GM21576 (cell line): ENCODE measurements at regions not wholly inside any gene's neighbourhood (a gene's known extent, or its start where the extent isn't known, plus 50 kb on each side); places are given as distances from the start of the nearest gene placed in this dataset.

Experiments used
- ATAC-seq: cut with Tn5 transposase; IDR thresholded peaks from one replicate; pipeline ENCODE4 v1.9.1; 2021; ENCODE audit warnings: mild to moderate bottlenecking, moderate library complexity; ENCODE audit not compliant: unreplicated experiment

- ATAC-seq: no peak
These were observed 61.6 kb downstream of the CCR1 start for GRCh38 chr3:46146548-46146947.

- no peak for ATAC-seq
These were observed 62.1 kb downstream of the CCR1 start for GRCh38 chr3:46146021-46146420.

DNA sequence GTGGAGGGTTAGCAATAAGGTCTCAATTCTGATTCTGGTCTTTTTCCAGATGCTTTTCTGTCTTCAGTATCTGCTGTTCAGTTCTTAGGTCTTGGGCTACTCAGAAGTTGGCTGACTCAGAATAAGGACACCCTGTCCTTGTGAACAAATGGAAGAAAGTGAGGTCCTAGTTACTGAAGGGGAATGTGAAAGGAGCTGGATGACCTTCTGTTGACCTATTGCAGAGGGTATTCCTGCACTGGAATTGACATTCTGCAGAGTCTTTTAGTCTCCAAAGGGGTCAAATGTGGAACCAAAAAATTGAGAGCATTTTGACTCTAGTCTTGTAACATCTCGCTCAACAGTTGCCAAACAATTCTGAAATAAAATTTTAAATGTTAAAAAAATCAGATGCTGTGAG lies 63.0 kb downstream of the CCR1 start:
- no peak for ATAC-seq

GRCh38 chr3:46143951-46144473 lies 64.1 kb downstream of the CCR1 start:
- no peak for ATAC-seq

DNA sequence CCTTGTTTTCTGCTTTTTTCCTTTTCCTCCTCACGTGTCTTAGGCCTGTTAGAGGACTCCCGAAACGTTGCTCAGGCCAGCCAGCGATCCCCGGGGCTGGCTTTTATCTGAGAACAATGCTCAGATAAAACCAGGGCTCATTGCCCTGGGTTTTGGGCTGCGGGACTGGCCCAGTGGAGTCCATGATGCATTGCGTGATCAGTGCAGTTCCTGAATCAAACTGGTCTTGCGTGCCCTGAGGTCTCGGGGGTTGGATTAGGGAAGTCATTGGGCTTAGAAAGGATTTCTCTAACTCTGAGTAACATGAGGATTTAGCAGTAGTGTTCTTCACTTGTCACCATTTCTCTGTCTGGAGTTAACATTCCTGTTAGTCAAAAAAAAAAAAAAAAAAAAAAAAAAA lies 66.3 kb downstream of the CCR1 start:
- ATAC-seq: no peak

DNA sequence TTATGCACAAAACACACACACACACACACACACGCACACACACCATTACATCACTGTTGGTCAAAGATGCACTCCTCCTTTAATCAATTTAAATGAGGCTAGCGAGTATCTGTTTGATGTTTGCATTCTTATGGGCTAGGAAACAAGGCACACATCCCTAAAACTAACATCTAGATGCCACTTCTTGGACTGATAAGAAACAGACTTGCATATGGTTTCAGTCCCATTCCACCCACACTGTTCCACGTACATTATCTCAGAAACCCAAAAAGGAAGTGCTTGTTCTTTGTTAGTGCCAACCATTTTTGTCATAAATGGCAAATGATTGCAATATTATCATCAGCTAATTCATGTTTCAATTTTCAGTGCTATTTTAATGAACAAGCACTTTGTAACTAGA lies 69.5 kb downstream of the CCR1 start:
- no peak for ATAC-seq

- ATAC-seq: no peak
These were observed 72.6 kb downstream of the CCR1 start for GRCh38 chr3:46135475-46135874.

- no peak for ATAC-seq
These were observed 74.8 kb downstream of the CCR1 start for GRCh38 chr3:46133285-46133684.

DNA sequence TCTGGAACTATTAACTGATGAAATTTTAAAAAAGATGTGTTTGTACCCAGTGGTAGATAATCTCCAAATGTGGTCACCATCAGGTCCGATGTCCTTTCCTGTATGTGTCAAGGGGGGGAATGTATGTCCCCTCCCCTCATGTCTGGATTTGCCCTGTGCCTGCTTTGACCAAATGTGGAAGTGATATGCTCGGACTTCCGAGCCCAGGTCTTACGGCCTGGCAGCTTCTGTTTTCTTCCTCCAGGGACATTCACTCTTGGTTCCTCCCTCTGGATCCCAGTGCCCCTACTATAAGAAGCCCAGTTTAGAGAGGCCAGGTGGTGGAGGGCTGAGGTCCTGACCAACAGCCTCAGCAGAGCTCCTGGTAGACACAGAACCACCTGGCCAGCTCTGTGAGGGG lies 75.5 kb downstream of the CCR1 start:
- ATAC-seq: no peak

- ATAC-seq: no peak
These were observed 76.1 kb downstream of the CCR1 start for GRCh38 chr3:46131884-46132450.

- no peak for ATAC-seq
These were observed 77.3 kb downstream of the CCR1 start for GRCh38 chr3:46130631-46131310.

- ATAC-seq: no peak
These were observed 78.4 kb downstream of the CCR1 start for GRCh38 chr3:46129588-46130272.

- no peak for ATAC-seq
These were observed 80.6 kb downstream of the CCR1 start for GRCh38 chr3:46127503-46127902.

DNA sequence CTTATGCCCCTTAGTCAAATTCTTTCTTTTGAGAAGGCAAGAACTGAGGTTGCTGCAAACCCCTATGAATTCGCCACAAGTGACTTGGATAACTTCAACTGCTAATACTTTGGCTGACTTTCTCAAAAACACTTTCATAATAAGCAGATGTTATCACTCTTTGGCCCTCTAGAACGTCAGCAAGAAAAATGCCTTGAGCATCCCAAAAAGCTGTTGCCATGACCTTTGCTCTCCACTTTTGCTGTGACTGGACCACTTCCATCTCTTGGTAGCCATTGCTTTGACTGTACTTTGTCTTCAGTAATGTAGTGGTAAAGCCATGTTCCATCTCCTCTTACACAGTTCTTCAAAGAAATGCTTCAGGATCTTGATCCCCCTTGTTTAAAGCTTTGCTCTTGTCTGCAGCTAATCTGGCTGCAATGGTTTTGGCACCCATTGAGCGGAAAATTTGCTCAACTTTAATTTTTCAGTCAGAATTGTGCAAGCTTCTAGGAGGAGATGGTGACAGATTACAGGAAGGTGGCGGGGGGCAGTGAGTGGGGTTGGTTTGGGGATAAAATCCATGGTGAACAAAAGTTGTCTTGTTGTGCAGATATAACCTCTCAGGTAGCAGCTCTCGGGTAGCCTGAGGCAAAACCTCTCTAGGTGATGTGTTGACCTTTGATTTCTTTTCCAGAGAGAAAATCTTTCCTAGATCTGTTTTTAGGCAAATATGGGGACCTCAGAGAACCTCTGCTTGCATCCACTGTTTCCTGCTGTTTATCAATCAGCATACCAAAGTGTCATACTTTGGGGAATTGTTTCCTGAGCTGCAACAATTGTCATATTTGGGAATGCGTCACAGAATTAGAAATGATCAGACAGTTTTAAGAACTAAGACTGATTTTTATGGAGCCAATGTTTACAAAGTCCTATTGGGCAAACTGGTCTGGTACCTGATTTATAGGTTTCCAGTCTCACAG lies 83.6 kb downstream of the CCR1 start:
- no peak for ATAC-seq

GRCh38 chr3:46123646-46124045 lies 84.5 kb downstream of the CCR1 start:
- ATAC-seq: no peak

DNA sequence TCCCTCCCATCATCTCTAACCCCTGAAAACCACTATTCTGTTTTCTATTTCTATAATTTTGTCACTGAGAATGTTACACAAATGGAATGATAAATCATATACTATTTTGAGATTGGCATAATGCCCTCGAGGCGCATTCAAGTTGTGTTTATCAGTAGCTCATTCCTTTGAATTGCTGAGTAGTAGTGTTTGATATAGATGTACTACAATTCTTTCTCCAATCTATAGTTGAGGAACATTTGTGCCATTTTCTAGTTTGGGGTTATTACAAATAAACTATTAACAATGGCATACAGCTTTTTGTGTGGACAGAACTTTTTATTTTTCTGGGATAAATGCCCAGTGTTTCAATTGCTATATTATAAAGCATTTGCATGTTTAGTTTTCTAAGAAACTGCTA lies 86.0 kb downstream of the CCR1 start:
- no peak for ATAC-seq

DNA sequence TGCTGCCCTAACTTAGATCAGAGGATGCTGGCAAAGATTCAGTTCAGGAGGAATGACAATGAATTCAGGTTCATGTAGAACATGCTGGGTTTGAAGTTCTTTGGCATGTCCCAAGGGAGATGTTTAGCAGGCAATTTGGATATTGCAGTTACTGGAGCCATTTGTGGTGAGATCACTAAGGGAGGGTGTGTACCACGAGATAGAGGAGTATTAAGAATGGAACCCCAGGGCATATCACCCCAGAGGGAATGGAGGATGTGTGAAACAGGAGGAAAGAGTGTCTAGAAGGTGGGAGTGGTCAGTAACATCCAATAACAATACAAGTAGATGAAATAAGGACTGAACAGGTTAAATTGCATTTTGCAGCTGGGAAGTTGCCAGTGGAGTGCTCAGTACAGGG lies 87.1 kb downstream of the CCR1 start:
- no peak for ATAC-seq

DNA sequence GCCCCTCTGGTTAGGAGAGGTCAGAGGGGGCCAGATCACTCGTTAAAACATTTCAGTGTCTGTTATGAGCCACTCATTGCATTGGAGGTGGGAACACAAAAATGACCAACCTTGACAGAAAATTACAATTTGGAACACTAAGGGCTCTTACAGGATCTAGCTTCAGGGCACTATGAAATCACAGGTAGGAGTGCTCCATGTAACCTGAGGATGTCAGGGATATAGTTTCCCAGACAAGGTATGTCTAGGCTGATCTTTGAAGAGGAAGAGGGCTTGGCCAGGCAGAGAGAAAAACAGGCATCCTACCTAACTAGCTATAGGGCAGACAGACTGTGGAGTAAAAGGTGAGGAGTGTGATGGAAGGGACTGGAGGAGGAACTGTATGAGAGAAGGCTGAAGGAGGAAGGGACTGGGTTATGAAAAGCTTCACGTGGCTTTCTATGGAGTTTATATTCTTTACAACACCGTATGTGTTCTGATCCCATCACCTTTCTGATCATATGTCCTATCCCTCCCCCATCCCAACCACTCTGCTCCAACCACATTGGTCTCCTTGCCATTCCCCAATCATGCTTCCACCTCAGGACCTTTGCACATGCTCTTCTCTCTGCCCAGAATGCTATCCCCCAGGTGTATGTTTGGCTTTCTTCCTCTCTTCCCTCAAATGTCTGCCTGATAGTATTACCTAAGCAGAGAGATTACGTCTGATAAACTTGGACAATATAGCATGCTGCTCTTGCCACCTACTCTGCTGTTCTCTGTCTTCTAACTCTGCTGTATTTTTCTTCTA lies 88.2 kb downstream of the CCR1 start:
- ATAC-seq: no peak

DNA sequence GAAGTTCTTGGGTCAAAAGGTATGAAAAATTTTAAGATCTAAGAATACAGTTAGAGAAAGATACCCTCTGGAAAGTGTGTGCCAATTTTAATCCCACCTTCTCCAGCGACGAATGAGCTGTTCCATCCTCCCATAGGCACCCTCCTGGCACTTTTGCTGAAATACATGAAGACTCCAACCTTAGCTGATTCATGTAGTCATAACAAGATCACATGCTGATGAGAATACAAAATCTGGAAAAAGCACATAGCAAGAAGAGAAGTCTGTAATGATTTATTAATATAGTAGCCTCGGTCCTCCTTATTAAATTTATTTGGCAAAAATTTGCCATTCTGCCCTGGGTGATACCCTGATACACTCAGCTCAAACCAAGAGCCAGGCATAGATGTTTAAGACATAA lies 88.9 kb downstream of the CCR1 start:
- no peak for ATAC-seq

DNA sequence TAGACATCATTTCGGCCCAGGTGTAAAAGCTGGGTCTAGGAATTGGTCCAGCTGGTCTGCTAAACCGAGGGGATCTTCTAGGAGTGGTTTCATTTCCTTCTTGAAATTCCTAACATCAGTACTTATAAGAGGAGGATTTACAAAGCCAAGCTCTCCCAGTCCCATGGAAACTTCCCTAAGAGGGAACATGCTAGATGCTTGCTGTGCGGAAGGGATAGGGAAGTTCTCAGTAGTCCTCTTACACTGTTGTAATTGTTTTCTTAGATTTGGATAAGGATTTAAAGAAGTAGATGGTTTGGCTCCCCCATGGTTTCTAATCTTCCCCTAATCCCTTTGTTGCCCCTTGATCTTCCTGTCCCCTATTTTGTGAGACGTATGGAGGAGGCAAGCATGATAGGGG lies 89.7 kb upstream of the XCR1 start:
- no peak for ATAC-seq
